Parathyroid adenoma (tissue), 2 donors: ENCODE measurements at regions not wholly inside any gene's neighbourhood (a gene's known extent, or its start where the extent isn't known, plus 50 kb on each side); places are given as distances from the start of the nearest gene placed in this dataset.
"Not testable (repeated sequence)": the region's sequence is repeated elsewhere in the genome, so short reads cannot be mapped to it uniquely, and the experiment has no call there.

Experiments used
- H2AFZ ChIP-seq: fragments of 300-600 bp; sonication (generic); one replicate; pipeline ENCODE4 v1.7.0; 2017; ENCODE audit warnings: antibody characterized with exemption, mild to moderate bottlenecking
- H3K27ac ChIP-seq: fragments of 300-600 bp; sonication (generic); one replicate; pipeline ENCODE4 v1.7.0; 2017
- H3K27me3 ChIP-seq: fragments of 300-600 bp; sonication (generic); one replicate; pipeline ENCODE4 v1.7.0; 2017; ENCODE audit warnings: low read length; ENCODE audit not compliant: control insufficient read depth, insufficient read depth
- H3K36me3 ChIP-seq: fragments of 300-600 bp; sonication (generic); one replicate; pipeline ENCODE4 v1.7.0; 2017; ENCODE audit warnings: low read length; ENCODE audit not compliant: control insufficient read depth, insufficient read depth
- H3K4me1 ChIP-seq: fragments of 300-600 bp; sonication (generic); one replicate; pipeline ENCODE4 v1.7.0; 2017; ENCODE audit warnings: control low read depth
- H3K4me2 ChIP-seq: fragments of 300-600 bp; sonication (generic); one replicate; pipeline ENCODE4 v1.7.0; 2017; ENCODE audit warnings: low read length
- H3K4me3 ChIP-seq: fragments of 300-600 bp; sonication (generic); one replicate; pipeline ENCODE4 v1.7.0; 2017; ENCODE audit warnings: low read depth, low read length
- H3K79me2 ChIP-seq: fragments of 300-600 bp; sonication (generic); one replicate; pipeline ENCODE4 v1.7.0; 2017; ENCODE audit warnings: control low read depth
- H3K9ac ChIP-seq: fragments of 300-600 bp; sonication (generic); one replicate; pipeline ENCODE4 v1.7.0; 2017; ENCODE audit warnings: mild to moderate bottlenecking
- H3K9me3 ChIP-seq: fragments of 300-600 bp; sonication (generic); one replicate; pipeline ENCODE4 v1.7.0; 2017; ENCODE audit warnings: low read length; ENCODE audit not compliant: control insufficient read depth
- CTCF ChIP-seq: fragments of 300-600 bp; sonication (generic); IDR thresholded peaks from one replicate; pipeline ENCODE4 v1.7.0; 2017; ENCODE audit warnings: antibody characterized with exemption, mild to moderate bottlenecking
- donor health status: primary hyperparathyroidism.

- no peaks in the 10 kb centered on the region for H3K36me3 ChIP-seq
- TF ChIP-seq CTCF = no peak
- H3K4me3 ChIP-seq = no peak overlapping the region
- no peaks in the 10 kb centered on the region for H3K4me1 ChIP-seq
- H2AFZ ChIP-seq = no peak overlapping the region
- no peaks in the 10 kb centered on the region for H3K79me2 ChIP-seq
- no peak overlapping the region for H3K4me2 ChIP-seq
- H3K27ac ChIP-seq = no peak overlapping the region
- H3K9me3 ChIP-seq = no peaks in the 10 kb centered on the region
- H3K27me3 ChIP-seq = no peaks in the 10 kb centered on the region
- no peak overlapping the region for H3K9ac ChIP-seq
Observed at GRCh38 chr7:156378806-156379205, 261.8 kb upstream of the RNF32 start.

GRCh38 chr7:156376317-156376716, 264.3 kb upstream of the RNF32 start:
- Histone ChIP-seq H3K4me3 (no peak overlapping the region), H3K27me3 (peaks cover 2% of the 10 kb centered on the region), H3K79me2 (no peaks in the 10 kb centered on the region), H3K9me3 (no peaks in the 10 kb centered on the region), H3K4me1 (no peaks in the 10 kb centered on the region), H2AFZ (no peak overlapping the region), H3K4me2 (no peak overlapping the region), H3K36me3 (no peaks in the 10 kb centered on the region), H3K9ac (no peak overlapping the region), H3K27ac (no peak overlapping the region)
- TF ChIP-seq CTCF = no peak

- H3K4me3 ChIP-seq = no peak overlapping the region
- no peaks in the 10 kb centered on the region for H3K36me3 ChIP-seq
- no peak overlapping the region for H3K27ac ChIP-seq
- H3K9me3 ChIP-seq = no peaks in the 10 kb centered on the region
- H3K4me2 ChIP-seq = no peak overlapping the region
- no peak for TF ChIP-seq CTCF
- H2AFZ ChIP-seq = no peak overlapping the region
- H3K79me2 ChIP-seq = no peaks in the 10 kb centered on the region
- H3K27me3 ChIP-seq = peaks cover 2% of the 10 kb centered on the region
- no peaks in the 10 kb centered on the region for H3K4me1 ChIP-seq
- no peak overlapping the region for H3K9ac ChIP-seq
Observed at GRCh38 chr7:156374335-156374734, 266.2 kb upstream of the RNF32 start.

- H3K9me3 ChIP-seq, H3K4me2 ChIP-seq, H3K79me2 ChIP-seq, H3K27ac ChIP-seq, H2AFZ ChIP-seq, H3K27me3 ChIP-seq, H3K9ac ChIP-seq, H3K36me3 ChIP-seq, H3K4me3 ChIP-seq, H3K4me1 ChIP-seq: not testable (repeated sequence)
Observed at GRCh38 chr7:156369929-156370328, 270.6 kb upstream of the RNF32 start.

- Histone ChIP-seq H3K79me2 (no peaks in the 10 kb centered on the region), H3K4me3 (no peak overlapping the region), H3K9ac (no peak overlapping the region), H3K27me3 (peaks cover under 1% of the 10 kb centered on the region), H3K4me2 (no peak overlapping the region), H3K27ac (no peak overlapping the region), H3K9me3 (no peaks in the 10 kb centered on the region), H3K4me1 (no peaks in the 10 kb centered on the region), H3K36me3 (no peaks in the 10 kb centered on the region), H2AFZ (no peak overlapping the region)
- TF ChIP-seq CTCF = no peak
Observed at GRCh38 chr7:156368053-156368843, 272.3 kb upstream of the RNF32 start.
